ENCODE measurements at regions not wholly inside any gene's neighbourhood (a gene's known extent, or its start where the extent isn't known, plus 50 kb on each side); places are given as distances from the start of the nearest gene placed in this dataset.

- H3K36me3 Mint-ChIP-seq (ENCODE audit: low read depth): peaks cover 6% of the 10 kb centered on the region
- no peak overlapping the region for H3K27ac Mint-ChIP-seq
- peaks cover 23% of the 10 kb centered on the region for H3K9me3 Mint-ChIP-seq
- peaks cover 55% of the 10 kb centered on the region for H3K4me1 Mint-ChIP-seq (ENCODE audit: low read depth)
- intact Hi-C loops (cut with micrococcal nuclease): no loop called here
- no peak overlapping the region for H3K4me3 Mint-ChIP-seq
- peaks cover 5% of the 10 kb centered on the region for H3K27me3 Mint-ChIP-seq
Measured at GRCh38 chr10:4004144-4004543, 219.1 kb upstream of the KLF6 start.

GRCh38 chr10:4003348-4003973, 218.5 kb upstream of the KLF6 start:
- peaks cover 5% of the 10 kb centered on the region for H3K27me3 Mint-ChIP-seq
- peaks cover 20% of the 10 kb centered on the region for H3K9me3 Mint-ChIP-seq
- H3K4me3 Mint-ChIP-seq: no peak overlapping the region
- intact Hi-C loops (cut with micrococcal nuclease): no loop called here
- H3K36me3 Mint-ChIP-seq (ENCODE audit: low read depth): peaks cover 6% of the 10 kb centered on the region
- peaks cover 55% of the 10 kb centered on the region for H3K4me1 Mint-ChIP-seq (ENCODE audit: low read depth)
- H3K27ac Mint-ChIP-seq: no peak overlapping the region

GRCh38 chr10:4001811-4002210, 216.8 kb upstream of the KLF6 start:
- Mint-ChIP-seq H3K36me3 (ENCODE audit: low read depth) (peaks cover 6% of the 10 kb centered on the region), H3K27me3 (peaks cover 6% of the 10 kb centered on the region), H3K4me1 (ENCODE audit: low read depth) (peaks cover 49% of the 10 kb centered on the region), H3K9me3 (peaks cover 16% of the 10 kb centered on the region), H3K27ac (no peak overlapping the region), H3K4me3 (no peak overlapping the region)
- intact Hi-C loops (cut with micrococcal nuclease): no loop called here

- Mint-ChIP-seq H3K27me3 (peaks cover 8% of the 10 kb centered on the region), H3K36me3 (ENCODE audit: low read depth) (peaks cover 6% of the 10 kb centered on the region), H3K9me3 (peaks cover 16% of the 10 kb centered on the region), H3K27ac (no peak overlapping the region), H3K4me1 (ENCODE audit: low read depth) (peaks cover 49% of the 10 kb centered on the region), H3K4me3 (no peak overlapping the region)
- intact Hi-C loops (cut with micrococcal nuclease): no loop called here
Measured at GRCh38 chr10:3999642-4000041, 214.6 kb upstream of the KLF6 start.

- Mint-ChIP-seq H3K9me3 (peaks cover 16% of the 10 kb centered on the region), H3K27me3 (peaks cover 11% of the 10 kb centered on the region), H3K4me3 (no peak overlapping the region), H3K27ac (no peak overlapping the region), H3K4me1 (ENCODE audit: low read depth) (peaks cover 52% of the 10 kb centered on the region), H3K36me3 (ENCODE audit: low read depth) (peaks cover 6% of the 10 kb centered on the region)
- intact Hi-C loops (cut with micrococcal nuclease): no loop called here
Measured at GRCh38 chr10:3996697-3997096, 211.7 kb upstream of the KLF6 start.

- peaks cover 6% of the 10 kb centered on the region for H3K36me3 Mint-ChIP-seq (ENCODE audit: low read depth)
- peaks cover 13% of the 10 kb centered on the region for H3K27me3 Mint-ChIP-seq
- H3K4me1 Mint-ChIP-seq (ENCODE audit: low read depth): peaks cover 43% of the 10 kb centered on the region
- H3K9me3 Mint-ChIP-seq: peaks cover 9% of the 10 kb centered on the region
- H3K27ac Mint-ChIP-seq: peak overlapping the region; percentile 59
- H3K4me3 Mint-ChIP-seq: no peak overlapping the region
- intact Hi-C loops (cut with micrococcal nuclease): no loop called here
Measured at GRCh38 chr10:3995302-3996210, 210.5 kb upstream of the KLF6 start.

GRCh38 chr10:3992382-3993178, 207.6 kb upstream of the KLF6 start:
- Mint-ChIP-seq H3K27me3 (peaks cover 10% of the 10 kb centered on the region), H3K9me3 (no peaks in the 10 kb centered on the region), H3K4me1 (ENCODE audit: low read depth) (peaks cover 40% of the 10 kb centered on the region), H3K4me3 (no peak overlapping the region), H3K36me3 (ENCODE audit: low read depth) (no peaks in the 10 kb centered on the region), H3K27ac (peak overlapping the region; percentile 36)
- intact Hi-C loops (cut with micrococcal nuclease): no loop called here

- H3K9me3 Mint-ChIP-seq: no peaks in the 10 kb centered on the region
- peaks cover 28% of the 10 kb centered on the region for H3K4me1 Mint-ChIP-seq (ENCODE audit: low read depth)
- no peaks in the 10 kb centered on the region for H3K36me3 Mint-ChIP-seq (ENCODE audit: low read depth)
- H3K27ac Mint-ChIP-seq: no peak overlapping the region
- H3K27me3 Mint-ChIP-seq: peaks cover 7% of the 10 kb centered on the region
- no peak overlapping the region for H3K4me3 Mint-ChIP-seq
- intact Hi-C loops (cut with micrococcal nuclease): no loop called here
Measured at GRCh38 chr10:3990307-3990706, 205.3 kb upstream of the KLF6 start.

- no peak overlapping the region for H3K4me3 Mint-ChIP-seq
- intact Hi-C loops (cut with micrococcal nuclease): no loop called here
- H3K27me3 Mint-ChIP-seq: peaks cover 6% of the 10 kb centered on the region
- peaks cover 8% of the 10 kb centered on the region for H3K4me1 Mint-ChIP-seq (ENCODE audit: low read depth)
- no peak overlapping the region for H3K27ac Mint-ChIP-seq
- H3K36me3 Mint-ChIP-seq (ENCODE audit: low read depth): peaks cover 8% of the 10 kb centered on the region
- H3K9me3 Mint-ChIP-seq: peaks cover 7% of the 10 kb centered on the region
Measured at GRCh38 chr10:3987143-3987974, 202.3 kb upstream of the KLF6 start.

GRCh38 chr10:3986493-3987142, 201.6 kb upstream of the KLF6 start:
- no peak overlapping the region for H3K4me3 Mint-ChIP-seq
- H3K36me3 Mint-ChIP-seq (ENCODE audit: low read depth): peaks cover 8% of the 10 kb centered on the region
- peaks cover 9% of the 10 kb centered on the region for H3K4me1 Mint-ChIP-seq (ENCODE audit: low read depth)
- peaks cover 7% of the 10 kb centered on the region for H3K9me3 Mint-ChIP-seq
- H3K27ac Mint-ChIP-seq: no peak overlapping the region
- intact Hi-C loops (cut with micrococcal nuclease): no loop called here
- H3K27me3 Mint-ChIP-seq: peaks cover under 1% of the 10 kb centered on the region

GRCh38 chr10:3982746-3983442, 197.9 kb upstream of the KLF6 start:
- peaks cover 19% of the 10 kb centered on the region for H3K9me3 Mint-ChIP-seq
- H3K4me3 Mint-ChIP-seq: no peak overlapping the region
- H3K27me3 Mint-ChIP-seq: no peaks in the 10 kb centered on the region
- peaks cover 8% of the 10 kb centered on the region for H3K36me3 Mint-ChIP-seq (ENCODE audit: low read depth)
- H3K4me1 Mint-ChIP-seq (ENCODE audit: low read depth): peaks cover 32% of the 10 kb centered on the region
- H3K27ac Mint-ChIP-seq: no peak overlapping the region
- intact Hi-C loops (cut with micrococcal nuclease): no loop called here

- peak overlapping the region; percentile 46 for H3K27ac Mint-ChIP-seq
Measured at GRCh38 chr10:3981300-3981699, 196.3 kb upstream of the KLF6 start.

More at GRCh38 chr10:3981300-3981699, 196.3 kb upstream of the KLF6 start:
- Mint-ChIP-seq H3K9me3 (peaks cover 19% of the 10 kb centered on the region), H3K4me1 (ENCODE audit: low read depth) (peaks cover 32% of the 10 kb centered on the region), H3K27me3 (no peaks in the 10 kb centered on the region), H3K4me3 (no peak overlapping the region), H3K36me3 (ENCODE audit: low read depth) (peaks cover 8% of the 10 kb centered on the region)
- intact Hi-C loops (cut with micrococcal nuclease): no loop called here
